ENCODE measurements at regions not wholly inside any gene's neighbourhood (a gene's known extent, or its start where the extent isn't known, plus 50 kb on each side); places are given as distances from the start of the nearest gene placed in this dataset.
"Not testable (repeated sequence)": the region's sequence is repeated elsewhere in the genome, so short reads cannot be mapped to it uniquely, and the experiment has no call there.

- Histone ChIP-seq H3K27me3 (ENCODE audit: control insufficient read depth, insufficient read depth, low read length) (no peaks in the 10 kb centered on the region), H3K9me3 (ENCODE audit: control insufficient read depth in 2 of 2, low read length in 2 of 2) (no peaks in the 10 kb centered on the region), H3K36me3 (ENCODE audit: control insufficient read depth, insufficient read depth, low read length) (no peaks in the 10 kb centered on the region), H3K4me3 (ENCODE audit: low read depth, low read length) (no peak overlapping the region), H3K27ac (ENCODE audit: insufficient read depth, low read length, poor library complexity, severe bottlenecking) (no peak overlapping the region), H3K4me1 (ENCODE audit: control insufficient read depth, insufficient read depth, low read length, poor library complexity, severe bottlenecking) (no peaks in the 10 kb centered on the region)
- H3K27me3 Mint-ChIP-seq: no peaks in the 10 kb centered on the region
- no peak for ATAC-seq (ENCODE audit: low read depth in 2 of 2)
- no peaks in the 10 kb centered on the region for H3K36me3 Mint-ChIP-seq
- no peak overlapping the region for H3K4me3 Mint-ChIP-seq
- DNase-seq: no peak
- peaks cover 2 to 12% (median 4%) of the 10 kb centered on the region in 7 donors for H3K9me3 Mint-ChIP-seq
- no peak overlapping the region for H3K27ac Mint-ChIP-seq
- H3K4me1 Mint-ChIP-seq: no peaks in the 10 kb centered on the region
Observed at GRCh38 chr4:75321484-75321883, 192.7 kb downstream of the RCHY1 start.

- not testable (repeated sequence) for H3K27ac Mint-ChIP-seq; H3K4me1 ChIP-seq (ENCODE audit: control insufficient read depth, insufficient read depth, low read length, poor library complexity, severe bottlenecking); H3K36me3 ChIP-seq (ENCODE audit: control insufficient read depth, insufficient read depth, low read length); H3K27ac ChIP-seq (ENCODE audit: insufficient read depth, low read length, poor library complexity, severe bottlenecking); H3K27me3 Mint-ChIP-seq; H3K4me3 Mint-ChIP-seq; DNase-seq; H3K27me3 ChIP-seq (ENCODE audit: control insufficient read depth, insufficient read depth, low read length); H3K36me3 Mint-ChIP-seq; H3K9me3 ChIP-seq (ENCODE audit: control insufficient read depth in 2 of 2, low read length in 2 of 2); H3K4me1 Mint-ChIP-seq; ATAC-seq (ENCODE audit: low read depth in 2 of 2); H3K4me3 ChIP-seq (ENCODE audit: low read depth, low read length)
- H3K9me3 Mint-ChIP-seq: peaks cover 4 to 32% (median 8%) of the 10 kb centered on the region in 7 donors
Observed at GRCh38 chr4:75317641-75318040, 196.6 kb downstream of the RCHY1 start.

- Histone ChIP-seq H3K4me3 (ENCODE audit: low read depth, low read length) (no peak overlapping the region), H3K27me3 (ENCODE audit: control insufficient read depth, insufficient read depth, low read length) (no peaks in the 10 kb centered on the region), H3K4me1 (ENCODE audit: control insufficient read depth, insufficient read depth, low read length, poor library complexity, severe bottlenecking) (no peaks in the 10 kb centered on the region), H3K9me3 (ENCODE audit: control insufficient read depth in 2 of 2, low read length in 2 of 2) (peaks cover 1 to 5% of the 10 kb centered on the region in 2 experiments), H3K36me3 (ENCODE audit: control insufficient read depth, insufficient read depth, low read length) (no peaks in the 10 kb centered on the region), H3K27ac (ENCODE audit: insufficient read depth, low read length, poor library complexity, severe bottlenecking) (no peak overlapping the region)
- Mint-ChIP-seq H3K27ac (no peak overlapping the region), H3K9me3 (peaks cover 0 to 14% (median 1%) of the 10 kb centered on the region in 7 donors), H3K36me3 (no peaks in the 10 kb centered on the region), H3K4me1 (no peaks in the 10 kb centered on the region), H3K27me3 (peaks cover 5% of the 10 kb centered on the region), H3K4me3 (no peak overlapping the region)
- DNase-seq: no peak
- no peak for ATAC-seq (ENCODE audit: low read depth in 2 of 2)
Observed at GRCh38 chr4:75308049-75308448, 206.2 kb downstream of the RCHY1 start.

GRCh38 chr4:75306506-75306905 lies 207.7 kb downstream of the RCHY1 start:
- H3K36me3 ChIP-seq (ENCODE audit: control insufficient read depth, insufficient read depth, low read length): no peaks in the 10 kb centered on the region

GRCh38 chr4:75302648-75303047 lies 211.6 kb downstream of the RCHY1 start:
- Mint-ChIP-seq H3K27ac (no peak overlapping the region), H3K27me3 (peaks cover 9% of the 10 kb centered on the region), H3K9me3 (peaks cover 0 to 14% (median 3%) of the 10 kb centered on the region in 7 donors), H3K4me3 (no peak overlapping the region), H3K36me3 (no peaks in the 10 kb centered on the region), H3K4me1 (no peaks in the 10 kb centered on the region)
- ATAC-seq (ENCODE audit: low read depth in 2 of 2) (no peak), DNase-seq (no peak)
- Histone ChIP-seq H3K36me3 (ENCODE audit: control insufficient read depth, insufficient read depth, low read length) (no peaks in the 10 kb centered on the region), H3K4me1 (ENCODE audit: control insufficient read depth, insufficient read depth, low read length, poor library complexity, severe bottlenecking) (no peaks in the 10 kb centered on the region), H3K9me3 (ENCODE audit: control insufficient read depth in 2 of 2, low read length in 2 of 2) (no peaks in the 10 kb centered on the region), H3K4me3 (ENCODE audit: low read depth, low read length) (no peak overlapping the region), H3K27ac (ENCODE audit: insufficient read depth, low read length, poor library complexity, severe bottlenecking) (no peak overlapping the region), H3K27me3 (ENCODE audit: control insufficient read depth, insufficient read depth, low read length) (no peaks in the 10 kb centered on the region)

More at GRCh38 chr4:75306506-75306905, 207.7 kb downstream of the RCHY1 start:
- Mint-ChIP-seq H3K4me3 (no peak overlapping the region), H3K36me3 (no peaks in the 10 kb centered on the region), H3K9me3 (peaks cover 0 to 8% (median 2%) of the 10 kb centered on the region in 7 donors), H3K4me1 (no peaks in the 10 kb centered on the region), H3K27me3 (peaks cover 5% of the 10 kb centered on the region), H3K27ac (no peak overlapping the region)
- no peak overlapping the region for H3K27ac ChIP-seq (ENCODE audit: insufficient read depth, low read length, poor library complexity, severe bottlenecking)
- DNase-seq (no peak), ATAC-seq (ENCODE audit: low read depth in 2 of 2) (no peak)
- H3K9me3 ChIP-seq (ENCODE audit: control insufficient read depth in 2 of 2, low read length in 2 of 2): peaks cover 0 to 5% of the 10 kb centered on the region in 2 experiments
- no peaks in the 10 kb centered on the region for H3K27me3 ChIP-seq (ENCODE audit: control insufficient read depth, insufficient read depth, low read length)
- no peaks in the 10 kb centered on the region for H3K4me1 ChIP-seq (ENCODE audit: control insufficient read depth, insufficient read depth, low read length, poor library complexity, severe bottlenecking)
- H3K4me3 ChIP-seq (ENCODE audit: low read depth, low read length): no peak overlapping the region

- H3K27ac Mint-ChIP-seq: no peak overlapping the region
- H3K27ac ChIP-seq (ENCODE audit: insufficient read depth, low read length, poor library complexity, severe bottlenecking): no peak overlapping the region
- H3K4me3 ChIP-seq (ENCODE audit: low read depth, low read length): no peak overlapping the region
- no peaks in the 10 kb centered on the region for H3K27me3 ChIP-seq (ENCODE audit: control insufficient read depth, insufficient read depth, low read length)
- no peaks in the 10 kb centered on the region for H3K4me1 ChIP-seq (ENCODE audit: control insufficient read depth, insufficient read depth, low read length, poor library complexity, severe bottlenecking)
- H3K9me3 ChIP-seq (ENCODE audit: control insufficient read depth in 2 of 2, low read length in 2 of 2): no peaks in the 10 kb centered on the region
- peaks cover 6% of the 10 kb centered on the region for H3K27me3 Mint-ChIP-seq
- peaks cover 0 to 8% (median 4%) of the 10 kb centered on the region in 7 donors for H3K9me3 Mint-ChIP-seq
- ATAC-seq (ENCODE audit: low read depth in 2 of 2) (no peak), DNase-seq (no peak)
- no peaks in the 10 kb centered on the region for H3K4me1 Mint-ChIP-seq
- H3K36me3 ChIP-seq (ENCODE audit: control insufficient read depth, insufficient read depth, low read length): no peaks in the 10 kb centered on the region
- no peaks in the 10 kb centered on the region for H3K36me3 Mint-ChIP-seq
- no peak overlapping the region for H3K4me3 Mint-ChIP-seq
Observed at GRCh38 chr4:75289914-75290582, 224.2 kb downstream of the RCHY1 start.

GRCh38 chr4:75287738-75288517 lies 226.3 kb downstream of the RCHY1 start:
- no peak overlapping the region for H3K4me3 ChIP-seq (ENCODE audit: low read depth, low read length)
- Mint-ChIP-seq H3K27me3 (peaks cover 6% of the 10 kb centered on the region), H3K4me3 (no peak overlapping the region), H3K36me3 (no peaks in the 10 kb centered on the region), H3K27ac (no peak overlapping the region), H3K9me3 (peaks cover 0 to 6% (median 0%) of the 10 kb centered on the region in 7 donors), H3K4me1 (no peaks in the 10 kb centered on the region)
- H3K36me3 ChIP-seq (ENCODE audit: control insufficient read depth, insufficient read depth, low read length): no peaks in the 10 kb centered on the region
- no peaks in the 10 kb centered on the region for H3K27me3 ChIP-seq (ENCODE audit: control insufficient read depth, insufficient read depth, low read length)
- H3K4me1 ChIP-seq (ENCODE audit: control insufficient read depth, insufficient read depth, low read length, poor library complexity, severe bottlenecking): no peaks in the 10 kb centered on the region
- H3K27ac ChIP-seq (ENCODE audit: insufficient read depth, low read length, poor library complexity, severe bottlenecking): no peak overlapping the region
- DNase-seq: no peak
- H3K9me3 ChIP-seq (ENCODE audit: control insufficient read depth in 2 of 2, low read length in 2 of 2): no peaks in the 10 kb centered on the region
- ATAC-seq (ENCODE audit: low read depth in 2 of 2): no peak

All from CD4-positive, CD25-positive, alpha-beta regulatory T cell (primary cell).